ENCODE measurements at regions not wholly inside any gene's neighbourhood (a gene's known extent, or its start where the extent isn't known, plus 50 kb on each side); places are given as distances from the start of the nearest gene placed in this dataset.

DNA sequence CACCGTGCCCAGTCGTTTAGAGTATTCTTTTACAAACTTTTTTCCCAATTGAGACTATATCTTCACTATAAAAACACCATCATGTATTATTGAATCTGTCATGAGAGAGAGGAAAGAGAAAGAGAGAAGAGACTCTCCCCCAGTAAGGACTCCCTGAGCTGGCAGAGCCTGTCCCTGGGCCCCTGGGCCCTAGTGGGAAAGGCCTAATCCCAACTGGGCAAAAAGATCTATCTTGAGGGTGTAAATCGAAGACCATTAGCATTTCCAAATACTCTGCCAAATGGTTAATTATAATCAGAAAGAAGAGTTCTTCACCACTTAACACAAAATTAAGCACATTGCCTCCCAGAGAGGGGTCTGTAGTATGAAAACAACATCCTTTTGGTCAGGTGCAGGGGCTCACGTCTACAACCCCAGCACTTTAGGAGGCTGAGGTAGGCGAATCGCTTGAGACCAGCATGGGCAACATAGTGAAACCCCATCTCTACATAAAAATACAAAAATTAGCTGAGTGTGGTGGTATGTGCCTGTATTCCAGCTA is 108.2 kb downstream of the SKIDA1 start:
- no peaks in the 10 kb centered on the region for H3K27me3 ChIP-seq
- no peaks in the 10 kb centered on the region for H3K4me1 ChIP-seq
- H3K36me3 ChIP-seq, result no peaks in the 10 kb centered on the region
- no peaks in the 10 kb centered on the region for H3K9me3 ChIP-seq
- H3K4me3 ChIP-seq, result no peak overlapping the region
- DNase-seq, result no peak
- TF ChIP-seq, protein P1, sequence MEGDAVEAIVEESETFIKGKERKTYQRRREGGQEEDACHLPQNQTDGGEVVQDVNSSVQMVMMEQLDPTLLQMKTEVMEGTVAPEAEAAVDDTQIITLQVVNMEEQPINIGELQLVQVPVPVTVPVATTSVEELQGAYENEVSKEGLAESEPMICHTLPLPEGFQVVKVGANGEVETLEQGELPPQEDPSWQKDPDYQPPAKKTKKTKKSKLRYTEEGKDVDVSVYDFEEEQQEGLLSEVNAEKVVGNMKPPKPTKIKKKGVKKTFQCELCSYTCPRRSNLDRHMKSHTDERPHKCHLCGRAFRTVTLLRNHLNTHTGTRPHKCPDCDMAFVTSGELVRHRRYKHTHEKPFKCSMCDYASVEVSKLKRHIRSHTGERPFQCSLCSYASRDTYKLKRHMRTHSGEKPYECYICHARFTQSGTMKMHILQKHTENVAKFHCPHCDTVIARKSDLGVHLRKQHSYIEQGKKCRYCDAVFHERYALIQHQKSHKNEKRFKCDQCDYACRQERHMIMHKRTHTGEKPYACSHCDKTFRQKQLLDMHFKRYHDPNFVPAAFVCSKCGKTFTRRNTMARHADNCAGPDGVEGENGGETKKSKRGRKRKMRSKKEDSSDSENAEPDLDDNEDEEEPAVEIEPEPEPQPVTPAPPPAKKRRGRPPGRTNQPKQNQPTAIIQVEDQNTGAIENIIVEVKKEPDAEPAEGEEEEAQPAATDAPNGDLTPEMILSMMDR (IDR thresholded peaks at IDR 0.05), result no peak
- no peak for TF ChIP-seq POLR2A (IDR thresholded peaks at IDR 0.05)
- no peak overlapping the region for H3K27ac ChIP-seq

DNA sequence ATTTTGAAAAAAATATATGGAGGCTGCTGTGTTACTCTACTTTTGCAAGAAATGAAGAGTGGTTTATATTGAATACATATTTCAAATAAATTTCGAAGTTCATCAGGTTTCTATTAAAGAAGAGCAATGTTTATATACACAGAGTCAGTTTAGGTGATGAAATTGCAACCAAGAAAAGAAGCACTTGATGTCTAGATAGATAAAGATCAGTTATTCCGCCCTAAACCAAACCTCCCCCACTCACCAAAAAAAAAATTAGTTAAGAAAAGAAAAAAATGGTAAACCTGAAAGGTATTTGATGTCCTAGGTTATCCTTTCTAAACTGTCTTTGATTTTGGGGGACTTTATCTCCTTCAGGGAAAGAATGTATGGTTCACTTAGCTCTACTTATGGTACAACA is 111.8 kb downstream of the SKIDA1 start:
- H3K4me3 ChIP-seq, result no peak overlapping the region
- H3K4me1 ChIP-seq, result no peaks in the 10 kb centered on the region
- DNase-seq, result no peak
- H3K9me3 ChIP-seq, result no peaks in the 10 kb centered on the region
- no peaks in the 10 kb centered on the region for H3K27me3 ChIP-seq
- no peak for TF ChIP-seq POLR2A (IDR thresholded peaks at IDR 0.05)
- TF ChIP-seq, protein P1 (IDR thresholded peaks at IDR 0.05), result no peak
- H3K36me3 ChIP-seq, result no peaks in the 10 kb centered on the region
- no peak overlapping the region for H3K27ac ChIP-seq

DNA sequence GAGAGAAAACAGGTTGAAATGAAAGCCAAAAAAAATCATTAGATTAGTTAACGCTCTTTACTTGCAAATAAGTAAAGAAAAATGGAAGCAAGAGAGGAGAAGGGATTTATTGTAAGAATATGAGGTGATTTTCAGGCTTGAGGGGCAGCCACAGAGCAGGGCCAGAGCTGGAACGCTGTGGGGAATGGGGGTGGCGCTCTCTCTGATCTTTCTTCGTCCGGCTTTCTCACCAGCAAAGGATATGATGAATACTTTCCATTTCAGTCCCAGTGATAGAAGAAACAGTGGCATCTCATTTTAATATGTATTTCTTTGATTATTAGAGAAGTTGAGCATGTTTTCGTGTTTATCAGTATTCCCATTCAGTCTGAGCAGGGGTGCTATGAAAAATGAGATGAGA is 112.2 kb downstream of the SKIDA1 start:
- H3K27me3 ChIP-seq, result no peaks in the 10 kb centered on the region

DNA sequence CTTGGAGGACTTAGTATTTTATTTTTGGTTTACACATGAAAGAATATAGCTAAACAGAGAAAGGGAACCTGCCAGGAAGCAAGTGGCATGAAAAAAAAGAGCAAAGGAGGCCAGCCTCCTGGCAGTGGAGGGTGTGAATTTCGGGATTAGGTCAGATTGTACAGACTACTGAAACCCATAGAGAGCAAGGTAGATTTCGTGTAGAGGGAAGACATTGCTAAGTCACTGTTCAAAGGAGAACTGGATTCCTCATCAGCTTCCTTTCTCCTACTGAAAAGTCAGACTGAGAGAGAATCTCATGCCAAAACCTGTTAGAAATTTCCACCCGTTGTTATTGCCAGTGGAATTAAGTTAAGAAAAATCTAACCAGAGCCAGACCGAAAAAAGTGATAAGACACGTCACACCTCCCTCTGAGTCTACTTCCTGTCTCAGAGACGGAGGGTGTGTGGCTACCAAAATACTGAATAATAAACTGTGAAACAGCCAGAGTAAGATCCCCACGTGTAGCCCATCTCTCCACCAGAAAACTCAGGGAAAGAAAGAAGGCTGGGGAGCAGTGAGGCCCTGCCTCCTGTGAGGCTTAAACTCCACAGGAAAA is 118.8 kb downstream of the SKIDA1 start:
- Histone ChIP-seq H3K4me3 (no peak overlapping the region), H3K4me1 (no peaks in the 10 kb centered on the region), H3K27ac (no peak overlapping the region), H3K9me3 (no peaks in the 10 kb centered on the region), H3K36me3 (no peaks in the 10 kb centered on the region), H3K27me3 (no peaks in the 10 kb centered on the region)
- no peak for DNase-seq
- TF ChIP-seq, protein P1 (IDR thresholded peaks at IDR 0.05), result no peak
- TF ChIP-seq POLR2A (IDR thresholded peaks at IDR 0.05), result no peak

More for the DNA sequence above, 112.2 kb downstream of the SKIDA1 start:
- Histone ChIP-seq H3K27ac (no peak overlapping the region), H3K4me3 (no peak overlapping the region), H3K36me3 (no peaks in the 10 kb centered on the region), H3K4me1 (no peaks in the 10 kb centered on the region), H3K9me3 (no peaks in the 10 kb centered on the region)
- TF ChIP-seq, protein P1 (IDR thresholded peaks at IDR 0.05), result no peak
- no peak for TF ChIP-seq POLR2A (IDR thresholded peaks at IDR 0.05)
- no peak for DNase-seq

DNA sequence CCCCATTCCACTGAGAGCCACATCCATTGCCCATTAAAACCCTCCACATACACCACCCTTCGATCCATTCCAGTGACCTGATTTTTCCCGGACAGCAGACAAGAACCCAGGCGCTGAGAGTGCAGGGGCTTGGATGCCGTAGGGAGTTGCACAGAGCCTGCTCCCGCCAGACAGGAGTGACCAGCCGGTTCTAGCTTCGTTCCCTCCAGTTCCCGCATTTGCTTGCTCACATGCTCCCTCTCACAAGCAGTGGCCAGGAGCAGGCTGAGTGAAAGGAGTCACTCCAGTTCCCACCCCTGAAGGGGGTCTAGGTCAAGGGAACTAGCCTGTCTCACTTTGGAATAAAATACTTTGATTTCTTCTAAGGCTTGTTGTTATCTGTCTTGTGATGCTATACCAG is 119.5 kb downstream of the SKIDA1 start:
- Histone ChIP-seq H3K9me3 (no peaks in the 10 kb centered on the region), H3K4me3 (no peak overlapping the region), H3K27me3 (no peaks in the 10 kb centered on the region), H3K4me1 (no peaks in the 10 kb centered on the region), H3K36me3 (no peaks in the 10 kb centered on the region), H3K27ac (no peak overlapping the region)
- DNase-seq, result no peak
- TF ChIP-seq POLR2A (IDR thresholded peaks at IDR 0.05), result no peak
- TF ChIP-seq, protein P1 (IDR thresholded peaks at IDR 0.05), result no peak

All from Peyer's patch (tissue), 4 donors.